GM12878 (cell line): ENCODE measurements at regions not wholly inside any gene's neighbourhood (a gene's known extent, or its start where the extent isn't known, plus 50 kb on each side); places are given as distances from the start of the nearest gene placed in this dataset.

Experiments
- ATAC-seq: fragments of 200-7000 bp; cut with Tn5 transposase; 3 replicates; pipeline ENCODE4 v1.9.1; 2020; ENCODE audit warnings: mild to moderate bottlenecking, moderate library complexity
- BruUV-seq: library from RNA; stranded (reverse); fragments of 400-500 nt; replicated peaks from 2 replicates; lab custom pipeline; 2021; lab: Mats Ljungman, UMichigan
- CTCF ChIA-PET: fragments of 300-600 bp; sonication (Branson Sonifier 250); formaldehyde crosslinking; extraction: SDS; loops from one replicate; lab custom pipeline; 2021; ENCODE audit warnings: inconsistent platforms; lab: Yijun Ruan, JAX
- POLR2A ChIA-PET: fragments of 350-600 bp; formaldehyde crosslinking; extraction: SDS; loops from one replicate; lab custom pipeline; 2021; ENCODE audit warnings: inconsistent platforms; lab: Charles Lee
- RAD21 ChIA-PET: fragments of 300-600 bp; sonication (Branson Sonifier 250); formaldehyde crosslinking; loops from one replicate; lab custom pipeline; 2023; ENCODE audit warnings: antibody characterized with exemption; ENCODE audit not compliant: unreplicated experiment; lab: Charles Lee
- SMC1A ChIA-PET: fragments of 300-600 bp; sonication (Branson Sonifier 250); formaldehyde crosslinking; loops from one replicate; lab custom pipeline; 2023; ENCODE audit not compliant: unreplicated experiment, uncharacterized antibody; lab: Charles Lee
- DNase-seq: peaks from one replicate; pipeline ENCODE4 v3.0.0-alpha.2; 2011; ENCODE audit warnings: low read depth, low spot score
- FAIRE-seq: peaks from 3 replicates; lab custom pipeline; 2011; peaks lifted over from hg19 to GRCh38; lab: Jason Lieb, UNC
- H2AFZ ChIP-seq: 2 replicates; pipeline ENCODE4 v1.6.0; 2011; ENCODE audit warnings: low read depth, low read length, control low read depth; ENCODE audit not compliant: control insufficient read depth
- H3K27ac ChIP-seq: 2 replicates; pipeline ENCODE4 v1.5.1; 2011; ENCODE audit warnings: control low read depth; ENCODE audit not compliant: control insufficient read depth, insufficient read depth
- H3K27me3 ChIP-seq, 2 experiments: replicated peaks in 1 of 2; 2 replicates each; pipeline versions ENCODE4 v1.6.0 to v1.6.1; 2011; ENCODE audit warnings: low read length in 1 of 2; ENCODE audit not compliant: control insufficient read depth in 2 of 2, insufficient read depth in 2 of 2
- H3K36me3 ChIP-seq, 2 experiments: 2 replicates each; pipeline ENCODE4 v1.5.1; 2011; ENCODE audit warnings: low read length in 1 of 2; ENCODE audit not compliant: control insufficient read depth in 2 of 2, insufficient read depth in 2 of 2
- H3K4me1 ChIP-seq: 2 replicates; pipeline ENCODE4 v1.6.1; 2011; ENCODE audit warnings: mild to moderate bottlenecking, low read length, moderate library complexity, mixed read lengths; ENCODE audit not compliant: control insufficient read depth, insufficient read depth
- H3K4me2 ChIP-seq: 2 replicates; pipeline ENCODE4 v1.6.0; 2011; ENCODE audit warnings: control low read depth; ENCODE audit not compliant: control insufficient read depth, insufficient read depth
- H3K4me3 ChIP-seq: fragments of 200-600 bp; sonication (generic); 2 replicates; pipeline ENCODE4 v1.5.1; 2016
- H3K79me2 ChIP-seq: 2 replicates; pipeline ENCODE4 v1.6.0; 2011; ENCODE audit warnings: low read length; ENCODE audit not compliant: control insufficient read depth, insufficient read depth
- H3K9ac ChIP-seq: 2 replicates; pipeline ENCODE4 v1.8.0; 2011; ENCODE audit warnings: low read length, control low read depth, mixed read lengths; ENCODE audit not compliant: control insufficient read depth, insufficient read depth
- H3K9me3 ChIP-seq: replicated peaks from 3 replicates; pipeline ENCODE4 v1.5.1; 2011; ENCODE audit warnings: mild to moderate bottlenecking, low read length; ENCODE audit not compliant: control insufficient read depth, insufficient read depth
- H4K20me1 ChIP-seq: 2 replicates; pipeline ENCODE4 v1.6.0; 2011; ENCODE audit not compliant: control insufficient read depth, insufficient read depth
- NFYB ChIP-seq: IDR thresholded peaks from 2 replicates; pipeline ENCODE4 v1.6.1; 2011; ENCODE audit warnings: low read depth, mild to moderate bottlenecking, low read length, improper control_type of control experiment, moderate library complexity; ENCODE audit not compliant: insufficient read depth
- SPI1 ChIP-seq: IDR thresholded peaks from 2 replicates; pipeline ENCODE4 v1.6.1; 2011; ENCODE audit warnings: low read depth, mild to moderate bottlenecking, low read length, moderate library complexity, borderline replicate concordance; ENCODE audit not compliant: insufficient read depth
- SREBF1 ChIP-seq: IDR thresholded peaks from 2 replicates; pipeline ENCODE4 v1.6.1; 2012; ENCODE audit warnings: mild to moderate bottlenecking, low read length
- ZZZ3 ChIP-seq: IDR thresholded peaks from 2 replicates; pipeline ENCODE4 v1.6.1; 2011; ENCODE audit warnings: low read depth; ENCODE audit not compliant: control insufficient read depth, insufficient read length
- WGBS: methylation state at CpG from one replicate; pipeline ENCODE4 v1.1.6; 2016; ENCODE audit warnings: low lambda C conversion rate; ENCODE audit not compliant: insufficient replicate concordance, insufficient coverage; ENCODE audit errors: missing lambda C conversion rate; 5-methylcytosine and 5-hydroxymethylcytosine counted together
- in situ Hi-C: fragments of 300-500 bp; cut with MboI; formaldehyde crosslinking; loops from 9 replicates; pipeline ENCODE4 v1.14.3; 2018; ENCODE audit warnings: mixed read lengths
- intact Hi-C: fragments of 100-400 bp; cut with micrococcal nuclease; formaldehyde crosslinking; loops from one replicate; pipeline ENCODE4 v1.14.2; 2022; ENCODE audit not compliant: unreplicated experiment
- TF ChIP-seq, protein P1 (sequence below): fragments of 450-650 bp; IDR thresholded peaks from 2 replicates; pipeline ENCODE4 v1.6.1; 2017; ENCODE audit warnings: borderline replicate concordance

DNA sequence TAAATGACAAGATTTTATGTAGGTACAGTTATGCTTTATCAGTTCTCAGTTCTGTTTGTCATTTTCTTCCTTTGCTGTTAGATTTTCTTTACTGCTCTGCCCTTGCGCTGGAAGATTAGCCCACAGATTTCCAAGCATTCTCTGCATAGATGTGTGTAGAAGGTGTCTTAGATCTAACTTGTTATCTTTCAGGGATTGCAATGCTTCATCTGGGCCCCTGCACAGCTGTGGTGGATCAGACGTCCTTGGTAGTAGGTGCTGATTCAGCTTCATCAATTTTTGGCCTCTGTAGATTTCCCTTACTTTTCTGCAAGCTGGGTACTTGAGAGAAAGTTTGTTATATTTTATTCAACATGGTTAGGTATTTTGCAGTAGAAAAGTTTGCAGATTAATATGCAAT lies 115.3 kb upstream of the LINC00305 start (continued):
- TF ChIP-seq NFYB (no peak), ZZZ3 (no peak)

DNA sequence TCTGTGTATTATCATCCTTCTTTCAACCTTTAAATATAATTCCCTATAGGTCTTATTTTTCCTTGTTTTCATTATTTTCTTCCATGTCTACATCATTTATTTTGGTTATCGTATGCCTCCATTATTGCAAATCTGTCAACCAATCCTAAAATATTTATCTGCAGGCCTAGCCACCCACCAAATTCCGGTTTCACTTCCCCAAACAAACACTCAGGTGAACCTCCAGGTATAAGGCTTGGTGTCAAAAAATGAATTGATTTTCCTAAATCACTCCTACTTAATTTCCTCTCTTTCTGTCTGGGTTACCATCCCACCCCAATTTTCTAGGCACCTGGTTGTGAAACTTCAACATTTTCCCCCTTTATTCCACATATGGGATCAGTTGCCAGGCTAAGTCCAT lies 111.9 kb upstream of the LINC00305 start:
- DNase-seq (no peak), ATAC-seq (no peak), FAIRE-seq (no peak)
- Histone ChIP-seq H3K9ac (no peak overlapping the region), H3K79me2 (no peaks in the 10 kb centered on the region), H3K36me3 (no peaks in the 10 kb centered on the region), H2AFZ (no peak overlapping the region), H3K4me2 (no peak overlapping the region), H3K4me1 (no peaks in the 10 kb centered on the region), H4K20me1 (no peaks in the 10 kb centered on the region), H3K27me3 (no peaks in the 10 kb centered on the region; a peak in 1 of 4 replicates), H3K27ac (no peak overlapping the region), H3K9me3 (no peaks in the 10 kb centered on the region), H3K4me3 (no peak overlapping the region)
- 24% methylated on average over 2 of the region's 2 CpGs for WGBS
- no TSS peak for BruUV-seq
- RAD21 ChIA-PET = no interaction called here
- POLR2A ChIA-PET = no interaction called here
- in situ Hi-C loops (no loop called here), intact Hi-C loops (no loop called here)
- SMC1A ChIA-PET = interaction anchor here (0.8 kb wide), 1 partner anchor 11 kb away, joined by 5 read pairs; no protein-coding TSS in a partner anchor
- peak; percentile 56; the same call in 1 of the 2 replicates for TF ChIP-seq SPI1
- TF ChIP-seq, protein P1, sequence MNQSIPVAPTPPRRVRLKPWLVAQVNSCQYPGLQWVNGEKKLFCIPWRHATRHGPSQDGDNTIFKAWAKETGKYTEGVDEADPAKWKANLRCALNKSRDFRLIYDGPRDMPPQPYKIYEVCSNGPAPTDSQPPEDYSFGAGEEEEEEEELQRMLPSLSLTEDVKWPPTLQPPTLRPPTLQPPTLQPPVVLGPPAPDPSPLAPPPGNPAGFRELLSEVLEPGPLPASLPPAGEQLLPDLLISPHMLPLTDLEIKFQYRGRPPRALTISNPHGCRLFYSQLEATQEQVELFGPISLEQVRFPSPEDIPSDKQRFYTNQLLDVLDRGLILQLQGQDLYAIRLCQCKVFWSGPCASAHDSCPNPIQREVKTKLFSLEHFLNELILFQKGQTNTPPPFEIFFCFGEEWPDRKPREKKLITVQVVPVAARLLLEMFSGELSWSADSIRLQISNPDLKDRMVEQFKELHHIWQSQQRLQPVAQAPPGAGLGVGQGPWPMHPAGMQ = no peak
- no peak for TF ChIP-seq SREBF1
- CTCF ChIA-PET = interaction anchor here (1.2 kb wide), 1 partner anchor 10 kb away, joined by 3 read pairs; no protein-coding TSS in a partner anchor
